ENCODE measurements at regions not wholly inside any gene's neighbourhood (a gene's known extent, or its start where the extent isn't known, plus 50 kb on each side); places are given as distances from the start of the nearest gene placed in this dataset.

DNA sequence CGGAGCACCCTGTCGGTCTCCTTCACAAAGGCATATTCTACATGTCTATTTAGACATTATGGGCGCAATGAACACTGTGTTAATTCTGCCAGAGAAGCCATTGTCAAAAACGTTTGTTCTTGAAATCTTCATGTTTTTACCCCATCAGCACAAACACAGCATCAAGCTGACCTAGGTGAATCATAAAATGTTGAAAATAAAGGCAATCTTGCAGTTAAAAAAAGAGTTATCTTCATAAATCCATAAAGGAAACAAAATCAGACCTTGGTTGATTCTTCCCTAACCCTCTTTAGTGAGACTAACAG is 154.9 kb downstream of the DIO2 start:
- TF ChIP-seq CTCF (conservative IDR thresholded peaks at IDR 0.05 in 1 of 2, IDR thresholded peaks at IDR 0.05 in 1 of 2; ENCODE audit: low read depth in 1 of 2, low read length in 2 of 2) = no peak
- TF ChIP-seq EZH2 (IDR thresholded peaks at IDR 0.05; ENCODE audit: low read length, missing control alignments) = no peak

Measured in fibroblast of lung (primary cell).